Right lobe of liver (tissue), 6 donors: ENCODE measurements at regions not wholly inside any gene's neighbourhood (a gene's known extent, or its start where the extent isn't known, plus 50 kb on each side); places are given as distances from the start of the nearest gene placed in this dataset.

Source experiments
- ATAC-seq, 4 donors: fragments of 200-7000 bp; cut with Tn5 transposase; one replicate each; pipeline ENCODE4 v1.9.1; 2020; ENCODE audit warnings: mild to moderate bottlenecking in 4 of 4, moderate library complexity in 4 of 4
- DNase-seq, 3 donors: peaks; one replicate each; pipeline ENCODE4 v3.0.0-alpha.2; 2020
- H3K27ac ChIP-seq, 3 donors: fragments of 200-600 bp; one replicate each; pipeline ENCODE4 v1.8.0; 2022
- H3K27me3 ChIP-seq, 2 donors: fragments of 200-600 bp; one replicate each; pipeline ENCODE4 v1.8.0; 2022
- H3K36me3 ChIP-seq, 4 donors: fragments of 200-600 bp; sonication (generic) in 1 of 4; one replicate each; pipeline versions ENCODE4 v1.5.1 to v1.8.0; 2017 to 2022; ENCODE audit warnings: control low read depth in 1 of 4
- H3K4me1 ChIP-seq, 4 donors: fragments of 200-600 bp; sonication (generic) in 1 of 4; one replicate each; pipeline versions ENCODE4 v1.5.1 to v1.8.0; 2017 to 2022; ENCODE audit warnings: control low read depth in 1 of 4
- H3K4me3 ChIP-seq, 3 donors: fragments of 200-600 bp; one replicate each; pipeline ENCODE4 v1.8.0; 2022
- H3K9me3 ChIP-seq, 4 donors: fragments of 200-600 bp; sonication (generic) in 1 of 4; one replicate each; pipeline versions ENCODE4 v1.5.1 to v1.8.0; 2017 to 2022; ENCODE audit warnings: control low read depth in 1 of 4
- CTCF ChIP-seq, 4 donors: fragments of 200-600 bp in 3 of 4; fragments of 450-650 bp in 1 of 4; IDR thresholded peaks; one replicate each; pipeline versions ENCODE4 v1.5.1 to v1.8.0; 2016 to 2022; ENCODE audit warnings: antibody characterized with exemption in 4 of 4, mild to moderate bottlenecking in 2 of 4
- POLR2A ChIP-seq: fragments of 450-650 bp; IDR thresholded peaks from one replicate; pipeline ENCODE4 v1.6.1; 2017; ENCODE audit warnings: antibody characterized with exemption, mild to moderate bottlenecking
- WGBS: methylation state at CpG from one replicate; pipeline ENCODE4 v1.1.6; 2018; ENCODE audit warnings: low coverage, low lambda C conversion rate; ENCODE audit not compliant: insufficient coverage; ENCODE audit errors: missing lambda C conversion rate; 5-methylcytosine and 5-hydroxymethylcytosine counted together
- intact Hi-C, 2 donors: fragments of 100-400 bp; cut with DNase I; formaldehyde crosslinking; loops; one replicate each; pipeline versions ENCODE4 v1.11.2 to v1.14.1; 2022
- donor health status: DM: no; HTN: yes; CAD: no.
- donor health status: DM: no; HTN: no; CAD: no.
- donor health status: DM: no; HTN: no; CAD: no.
- donor health status: DM: no; HTN: yes; CAD: no.
- donor health status: DM: no; HTN: yes; CAD: no.

- 46% methylated on average over 6 of the region's 6 CpGs for WGBS
- DNase-seq (no peak), ATAC-seq (no peak)
- H3K4me3 ChIP-seq: no peak overlapping the region
- no peaks in the 10 kb centered on the region for H3K4me1 ChIP-seq
- H3K9me3 ChIP-seq: no peaks in the 10 kb centered on the region
- intact Hi-C loops: no loop called here
- no peaks in the 10 kb centered on the region for H3K36me3 ChIP-seq
- no peaks in the 10 kb centered on the region for H3K27me3 ChIP-seq
- no peak overlapping the region for H3K27ac ChIP-seq
- TF ChIP-seq CTCF (IDR thresholded peaks at IDR 0.05) (no peak), POLR2A (no peak)
Observed at GRCh38 chr2:70381821-70382220, 80.0 kb upstream of the FAM136A start.

- ATAC-seq: no peak
- H3K4me1 ChIP-seq: no peaks in the 10 kb centered on the region
- TF ChIP-seq CTCF (IDR thresholded peaks at IDR 0.05): no peak
- no peak for TF ChIP-seq POLR2A
- H3K27me3 ChIP-seq: no peaks in the 10 kb centered on the region
- intact Hi-C loops: no loop called here
- no peak overlapping the region for H3K27ac ChIP-seq
- no peak overlapping the region for H3K4me3 ChIP-seq
- WGBS: 33% methylated on average over 1 of the region's 1 CpG
- H3K9me3 ChIP-seq: no peaks in the 10 kb centered on the region
- no peak for DNase-seq
- H3K36me3 ChIP-seq: no peaks in the 10 kb centered on the region
Observed at GRCh38 chr2:70381235-70381634, 79.4 kb upstream of the FAM136A start.

GRCh38 chr2:70380621-70381020 is 78.8 kb upstream of the FAM136A start:
- DNase-seq (no peak), ATAC-seq (no peak)
- Histone ChIP-seq H3K27me3 (no peaks in the 10 kb centered on the region), H3K4me1 (no peaks in the 10 kb centered on the region), H3K27ac (no peak overlapping the region), H3K9me3 (no peaks in the 10 kb centered on the region), H3K36me3 (no peaks in the 10 kb centered on the region), H3K4me3 (no peak overlapping the region)
- intact Hi-C loops: no loop called here
- no peak for TF ChIP-seq CTCF (IDR thresholded peaks at IDR 0.05)
- no peak for TF ChIP-seq POLR2A
- 71% methylated on average over 4 of the region's 4 CpGs for WGBS

GRCh38 chr2:70374616-70375015 is 72.7 kb upstream of the FAM136A start:
- Histone ChIP-seq H3K9me3 (no peaks in the 10 kb centered on the region), H3K27me3 (no peaks in the 10 kb centered on the region), H3K36me3 (no peaks in the 10 kb centered on the region), H3K27ac (no peak overlapping the region), H3K4me3 (no peak overlapping the region), H3K4me1 (no peaks in the 10 kb centered on the region)
- intact Hi-C loops: no loop called here
- 76% methylated on average over 2 of the region's 2 CpGs for WGBS
- TF ChIP-seq CTCF (IDR thresholded peaks at IDR 0.05) (no peak), POLR2A (no peak)
- ATAC-seq: no peak
- no peak for DNase-seq

- Histone ChIP-seq H3K9me3 (no peaks in the 10 kb centered on the region), H3K4me3 (no peak overlapping the region), H3K4me1 (no peaks in the 10 kb centered on the region), H3K27me3 (no peaks in the 10 kb centered on the region), H3K36me3 (no peaks in the 10 kb centered on the region), H3K27ac (no peak overlapping the region)
- WGBS: 50% methylated on average over 3 of the region's 3 CpGs
- intact Hi-C loops: no loop called here
- DNase-seq (no peak), ATAC-seq (no peak)
- no peak for TF ChIP-seq CTCF (IDR thresholded peaks at IDR 0.05)
- TF ChIP-seq POLR2A: no peak
Observed at GRCh38 chr2:70371753-70372152, 69.9 kb upstream of the FAM136A start.
